Hematopoietic multipotent progenitor cell treated with erythropoietin and hydrocortisone succinate and interleukin-3 and kit ligand, for 4 days (in vitro differentiated cells): ENCODE measurements at regions not wholly inside any gene's neighbourhood (a gene's known extent, or its start where the extent isn't known, plus 50 kb on each side); places are given as distances from the start of the nearest gene placed in this dataset.
"Not testable (repeated sequence)": the region's sequence is repeated elsewhere in the genome, so short reads cannot be mapped to it uniquely, and the experiment has no call there.

Experiments used
- DNase-seq: peaks from one replicate; pipeline ENCODE4 v3.0.0-alpha.2; 2015

GRCh38 chr2:189231719-189232323 is 52.3 kb upstream of the COL5A2 start:
- DNase-seq, result no peak

- no peak for DNase-seq
Measured at GRCh38 chr2:189232759-189233406, 53.3 kb upstream of the COL5A2 start.

GRCh38 chr2:189233527-189233926 is 54.0 kb upstream of the COL5A2 start:
- DNase-seq, result no peak

GRCh38 chr2:189234991-189235390 is 55.4 kb upstream of the COL5A2 start:
- no peak for DNase-seq

- DNase-seq, result no peak
Measured at GRCh38 chr2:189236066-189236465, 56.5 kb upstream of the COL5A2 start.

- no peak for DNase-seq
Measured at GRCh38 chr2:189238903-189239302, 59.3 kb upstream of the COL5A2 start.

- DNase-seq, result not testable (repeated sequence)
Measured at GRCh38 chr2:189243843-189244242, 64.3 kb upstream of the COL5A2 start.

GRCh38 chr2:189247276-189247675 is 67.7 kb upstream of the COL5A2 start:
- DNase-seq, result no peak

GRCh38 chr2:189248141-189248540 is 68.6 kb upstream of the COL5A2 start:
- no peak for DNase-seq

GRCh38 chr2:189249171-189249570 is 69.6 kb upstream of the COL5A2 start:
- DNase-seq, result no peak

- no peak for DNase-seq
Measured at GRCh38 chr2:189249901-189250300, 70.3 kb upstream of the COL5A2 start.

GRCh38 chr2:189252991-189253675 is 73.6 kb upstream of the COL5A2 start:
- no peak for DNase-seq

GRCh38 chr2:189253836-189254235 is 74.3 kb upstream of the COL5A2 start:
- no peak for DNase-seq

- no peak for DNase-seq
Measured at GRCh38 chr2:189254268-189254883, 74.8 kb upstream of the COL5A2 start.

- no peak for DNase-seq
Measured at GRCh38 chr2:189255711-189256110, 76.2 kb upstream of the COL5A2 start.

- DNase-seq, result no peak
Measured at GRCh38 chr2:189258616-189259365, 79.2 kb upstream of the COL5A2 start.

GRCh38 chr2:189260361-189260814 is 80.8 kb upstream of the COL5A2 start:
- no peak for DNase-seq

GRCh38 chr2:189261431-189261841 is 81.9 kb upstream of the COL5A2 start:
- no peak for DNase-seq

- DNase-seq, result no peak
Measured at GRCh38 chr2:189261916-189262315, 82.4 kb upstream of the COL5A2 start.

GRCh38 chr2:189265696-189266320 is 86.2 kb upstream of the COL5A2 start:
- DNase-seq, result no peak

- DNase-seq, result no peak
Measured at GRCh38 chr2:189267491-189267890, 87.9 kb upstream of the COL5A2 start.

GRCh38 chr2:189267925-189268579 is 88.5 kb upstream of the COL5A2 start:
- DNase-seq, result no peak
